ENCODE measurements at regions not wholly inside any gene's neighbourhood (a gene's known extent, or its start where the extent isn't known, plus 50 kb on each side); places are given as distances from the start of the nearest gene placed in this dataset.

DNA sequence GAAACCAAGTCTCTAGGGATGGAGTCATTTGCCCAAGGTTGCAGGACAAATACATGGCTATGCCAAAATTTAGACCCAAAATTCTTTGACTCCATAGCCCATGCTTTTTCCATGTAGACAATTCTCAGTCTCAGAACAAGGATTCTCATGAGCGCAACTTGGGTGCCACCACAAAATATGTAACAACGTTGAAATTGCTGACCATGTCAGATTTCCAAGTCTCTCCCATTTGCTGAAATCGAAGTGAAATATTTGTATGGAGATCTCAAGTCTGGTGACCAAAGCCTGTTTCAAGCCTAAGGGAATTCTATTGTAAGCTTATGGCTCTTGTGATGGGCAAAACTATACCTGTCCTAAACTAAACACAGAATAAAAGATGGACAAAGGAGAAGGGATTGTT, 333.5 kb downstream of the AEBP2 start:
- TF ChIP-seq CTCF (IDR thresholded peaks at IDR 0.05; ENCODE audit: low read depth, low read length, missing input control): no peak
- TF ChIP-seq, protein P1, sequence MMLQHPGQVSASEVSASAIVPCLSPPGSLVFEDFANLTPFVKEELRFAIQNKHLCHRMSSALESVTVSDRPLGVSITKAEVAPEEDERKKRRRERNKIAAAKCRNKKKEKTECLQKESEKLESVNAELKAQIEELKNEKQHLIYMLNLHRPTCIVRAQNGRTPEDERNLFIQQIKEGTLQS (IDR thresholded peaks at IDR 0.05): no peak
- TF ChIP-seq RAD21 (IDR thresholded peaks at IDR 0.05): no peak
- no peak for TF ChIP-seq TAF1 (conservative IDR thresholded peaks at IDR 0.05)
- TF ChIP-seq SP1 (IDR thresholded peaks at IDR 0.05): no peak
- TF ChIP-seq YY1 (IDR thresholded peaks at IDR 0.05): no peak
